OCI-LY7 (cell line): ENCODE measurements at regions not wholly inside any gene's neighbourhood (a gene's known extent, or its start where the extent isn't known, plus 50 kb on each side); places are given as distances from the start of the nearest gene placed in this dataset.

Experiments
- BruUV-seq: library from RNA; stranded (reverse); fragments of 400-500 nt; replicated peaks from 2 replicates; lab custom pipeline; 2021; lab: Mats Ljungman, UMichigan
- CTCF ChIA-PET: fragments of 300-600 bp; sonication (Branson Sonifier 250); formaldehyde crosslinking; loops from one replicate; lab custom pipeline; 2022; ENCODE audit warnings: antibody characterized with exemption; ENCODE audit not compliant: unreplicated experiment; lab: Charles Lee
- POLR2A ChIA-PET: fragments of 300-600 bp; sonication (Branson Sonifier 250); formaldehyde crosslinking; loops from one replicate; lab custom pipeline; 2022; ENCODE audit warnings: antibody characterized with exemption; lab: Charles Lee
- DNase-seq: peaks from one replicate; pipeline ENCODE4 v3.0.0-alpha.2; 2015; ENCODE audit warnings: low spot score
- H2AFZ ChIP-seq: fragments of 200-600 bp; sonication (generic), shearing (Covaris generic); 2 replicates; pipeline ENCODE4 v1.6.1; 2014; ENCODE audit warnings: mild to moderate bottlenecking, antibody characterized with exemption, low read length, moderate library complexity
- H3K27ac ChIP-seq: fragments of 200-600 bp; sonication (generic); 2 replicates; pipeline ENCODE4 v1.5.1; 2014; ENCODE audit warnings: mixed run types, low read depth, mild to moderate bottlenecking, moderate library complexity, low read length, inconsistent platforms; ENCODE audit not compliant: poor library complexity, severe bottlenecking
- H3K36me3 ChIP-seq: fragments of 200-600 bp; sonication (generic); 2 replicates; pipeline ENCODE4 v1.6.1; 2014; ENCODE audit warnings: mild to moderate bottlenecking, antibody characterized with exemption, low read length, moderate library complexity, mixed read lengths; ENCODE audit not compliant: insufficient read depth
- H3K4me1 ChIP-seq: fragments of 200-600 bp; sonication (generic); 2 replicates; pipeline ENCODE4 v1.5.1; 2014; ENCODE audit warnings: mild to moderate bottlenecking, low read length; ENCODE audit not compliant: insufficient read depth, poor library complexity, severe bottlenecking
- H3K4me2 ChIP-seq: fragments of 200-600 bp; sonication (generic); 2 replicates; pipeline ENCODE4 v1.6.1; 2014; ENCODE audit warnings: mild to moderate bottlenecking, low read length
- H3K4me3 ChIP-seq: fragments of 200-600 bp; sonication (generic); 2 replicates; pipeline ENCODE4 v1.5.1; 2014; ENCODE audit warnings: mild to moderate bottlenecking, low read depth, low read length; ENCODE audit not compliant: poor library complexity, severe bottlenecking
- H3K79me2 ChIP-seq: fragments of 200-600 bp; sonication (generic); 2 replicates; pipeline ENCODE4 v1.6.1; 2016; ENCODE audit warnings: low read depth, mild to moderate bottlenecking, low read length, moderate library complexity, mixed read lengths; ENCODE audit not compliant: insufficient read depth
- H3K9me2 ChIP-seq: fragments of 200-600 bp; sonication (generic); 2 replicates; pipeline ENCODE4 v1.6.1; 2016; ENCODE audit warnings: mild to moderate bottlenecking, low read length, mixed read lengths; ENCODE audit not compliant: insufficient read depth
- H3K9me3 ChIP-seq: fragments of 200-600 bp; sonication (generic); 2 replicates; pipeline ENCODE4 v1.6.1; 2014; ENCODE audit warnings: mild to moderate bottlenecking, mixed run types, low read length, mixed read lengths
- H4K20me1 ChIP-seq: fragments of 200-600 bp; sonication (generic); 2 replicates; pipeline ENCODE4 v1.6.1; 2014; ENCODE audit warnings: mild to moderate bottlenecking, antibody characterized with exemption, low read length, moderate library complexity, mixed read lengths; ENCODE audit not compliant: insufficient read depth
- EZH2phosphoT487 ChIP-seq: fragments of 200-600 bp; sonication (generic); IDR thresholded peaks from 2 replicates; pipeline ENCODE4 v1.6.1; 2018; ENCODE audit warnings: low read depth, borderline replicate concordance, mild to moderate bottlenecking, mixed run types, antibody characterized with exemption, low read length, moderate library complexity, mixed read lengths
- intact Hi-C: fragments of 100-400 bp; cut with micrococcal nuclease; formaldehyde crosslinking; loops from one replicate; pipeline ENCODE4 v1.10.0; 2022; ENCODE audit not compliant: unreplicated experiment
- TF ChIP-seq, protein P1 (sequence below): fragments of 200-600 bp; sonication (generic); conservative IDR thresholded peaks from 2 replicates; pipeline ENCODE4 v1.5.1; 2014; ENCODE audit warnings: mild to moderate bottlenecking, antibody characterized with exemption, low read length, moderate library complexity, mixed read lengths

DNA sequence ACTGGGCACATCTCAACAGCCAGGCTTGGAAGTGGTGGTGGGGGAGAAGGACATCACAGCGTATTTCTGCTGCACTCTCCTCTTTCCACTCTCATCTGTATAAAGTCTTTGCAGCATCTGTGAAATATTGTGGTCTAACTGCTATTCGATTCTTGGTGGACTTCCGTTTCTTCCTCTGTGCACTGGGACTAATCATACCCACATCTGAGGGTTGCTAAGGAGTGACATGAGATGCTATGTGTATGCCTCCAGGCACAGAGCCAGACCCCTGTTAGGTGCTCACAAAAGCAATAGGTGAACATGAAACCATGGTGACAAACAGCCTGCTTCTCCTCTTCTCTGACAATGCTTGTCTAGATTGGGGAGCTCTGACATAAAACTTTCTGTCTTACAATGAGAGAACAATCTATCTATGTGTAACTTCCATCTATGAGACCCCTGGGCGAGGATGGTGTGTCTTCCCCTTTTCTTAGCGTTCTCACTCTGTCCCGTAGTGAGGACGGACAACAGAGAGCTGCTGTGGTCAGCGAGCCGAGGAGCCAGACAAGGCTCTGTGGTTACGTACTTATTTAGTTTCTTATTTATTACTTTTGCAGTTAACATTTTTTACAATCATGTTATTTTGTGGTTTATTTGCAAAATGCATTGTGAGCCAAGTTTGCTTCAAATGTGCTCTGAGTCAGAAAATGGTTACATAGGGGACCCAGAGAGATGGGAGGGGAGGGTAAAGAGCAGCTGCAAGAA, 196.7 kb upstream of the TPRG1 start:
- Histone ChIP-seq H3K79me2 (no peaks in the 10 kb centered on the region), H3K4me3 (no peak overlapping the region), H3K4me2 (no peak overlapping the region), H3K9me3 (no peaks in the 10 kb centered on the region), H3K9me2 (no peaks in the 10 kb centered on the region), H4K20me1 (no peaks in the 10 kb centered on the region), H3K4me1 (no peaks in the 10 kb centered on the region), H2AFZ (no peak overlapping the region), H3K36me3 (no peaks in the 10 kb centered on the region), H3K27ac (no peak overlapping the region)
- POLR2A ChIA-PET, result interaction anchor here (0.7 kb wide), 1 partner anchor 161 kb away, joined by 3 read pairs; no protein-coding TSS in a partner anchor
- CTCF ChIA-PET, result interaction anchor here (1.1 kb wide), 1 partner anchor 22 kb away, joined by 3 read pairs; no protein-coding TSS in a partner anchor
- no peak for DNase-seq
- intact Hi-C loops, result no loop called here
- TF ChIP-seq EZH2phosphoT487, result no peak
- TF ChIP-seq, protein P1, sequence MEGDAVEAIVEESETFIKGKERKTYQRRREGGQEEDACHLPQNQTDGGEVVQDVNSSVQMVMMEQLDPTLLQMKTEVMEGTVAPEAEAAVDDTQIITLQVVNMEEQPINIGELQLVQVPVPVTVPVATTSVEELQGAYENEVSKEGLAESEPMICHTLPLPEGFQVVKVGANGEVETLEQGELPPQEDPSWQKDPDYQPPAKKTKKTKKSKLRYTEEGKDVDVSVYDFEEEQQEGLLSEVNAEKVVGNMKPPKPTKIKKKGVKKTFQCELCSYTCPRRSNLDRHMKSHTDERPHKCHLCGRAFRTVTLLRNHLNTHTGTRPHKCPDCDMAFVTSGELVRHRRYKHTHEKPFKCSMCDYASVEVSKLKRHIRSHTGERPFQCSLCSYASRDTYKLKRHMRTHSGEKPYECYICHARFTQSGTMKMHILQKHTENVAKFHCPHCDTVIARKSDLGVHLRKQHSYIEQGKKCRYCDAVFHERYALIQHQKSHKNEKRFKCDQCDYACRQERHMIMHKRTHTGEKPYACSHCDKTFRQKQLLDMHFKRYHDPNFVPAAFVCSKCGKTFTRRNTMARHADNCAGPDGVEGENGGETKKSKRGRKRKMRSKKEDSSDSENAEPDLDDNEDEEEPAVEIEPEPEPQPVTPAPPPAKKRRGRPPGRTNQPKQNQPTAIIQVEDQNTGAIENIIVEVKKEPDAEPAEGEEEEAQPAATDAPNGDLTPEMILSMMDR, result no peak
- BruUV-seq, result no TSS peak

DNA sequence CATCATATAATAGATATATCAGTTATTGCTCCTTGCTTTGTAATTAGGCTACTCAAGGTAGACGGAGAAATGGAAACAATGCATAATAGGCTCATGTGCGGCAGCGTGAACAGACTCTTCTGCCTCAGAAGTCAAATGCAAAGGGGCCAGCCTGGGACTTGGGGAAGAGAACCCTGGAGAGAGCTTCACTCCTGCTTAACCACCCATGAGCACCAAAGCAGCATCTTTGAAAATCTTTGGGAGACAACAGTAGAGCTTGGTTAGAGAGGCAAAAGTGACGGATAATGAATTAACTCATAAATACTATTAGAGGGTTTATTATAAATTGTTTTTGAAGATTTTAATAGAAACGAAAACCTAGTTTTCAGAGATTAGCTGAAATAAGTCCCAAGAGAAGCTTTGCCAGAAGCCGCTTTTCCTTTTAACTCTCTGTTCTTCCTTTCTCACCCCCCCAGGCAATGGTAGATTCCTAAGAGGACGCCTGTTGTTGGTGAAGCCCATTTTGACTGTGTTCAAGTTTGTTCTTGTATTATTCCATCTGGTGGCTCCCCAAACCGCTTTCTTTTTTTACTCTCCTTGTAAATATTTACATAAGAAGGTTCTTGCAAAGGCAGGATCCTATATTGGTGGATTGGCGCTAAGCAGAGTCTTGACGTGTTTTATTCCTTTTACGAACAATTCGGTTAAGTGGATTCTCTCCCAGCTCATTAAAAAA, 196.0 kb upstream of the TPRG1 start:
- no peaks in the 10 kb centered on the region for H3K79me2 ChIP-seq
- no peaks in the 10 kb centered on the region for H3K9me2 ChIP-seq
- ChIA-PET POLR2A (no interaction called here), CTCF (interaction anchor here (1.1 kb wide), 1 partner anchor 22 kb away, joined by 3 read pairs; no protein-coding TSS in a partner anchor)
- H4K20me1 ChIP-seq, result no peaks in the 10 kb centered on the region
- no peak for DNase-seq
- no peak overlapping the region for H3K4me2 ChIP-seq
- no peak overlapping the region for H3K27ac ChIP-seq
- H3K4me1 ChIP-seq, result no peaks in the 10 kb centered on the region
- H2AFZ ChIP-seq, result no peak overlapping the region
- H3K9me3 ChIP-seq, result no peaks in the 10 kb centered on the region
- no peaks in the 10 kb centered on the region for H3K36me3 ChIP-seq
- no peak overlapping the region for H3K4me3 ChIP-seq
- BruUV-seq, result no TSS peak
- TF ChIP-seq, protein P1, result no peak
- TF ChIP-seq EZH2phosphoT487, result no peak
- intact Hi-C loops, result no loop called here

DNA sequence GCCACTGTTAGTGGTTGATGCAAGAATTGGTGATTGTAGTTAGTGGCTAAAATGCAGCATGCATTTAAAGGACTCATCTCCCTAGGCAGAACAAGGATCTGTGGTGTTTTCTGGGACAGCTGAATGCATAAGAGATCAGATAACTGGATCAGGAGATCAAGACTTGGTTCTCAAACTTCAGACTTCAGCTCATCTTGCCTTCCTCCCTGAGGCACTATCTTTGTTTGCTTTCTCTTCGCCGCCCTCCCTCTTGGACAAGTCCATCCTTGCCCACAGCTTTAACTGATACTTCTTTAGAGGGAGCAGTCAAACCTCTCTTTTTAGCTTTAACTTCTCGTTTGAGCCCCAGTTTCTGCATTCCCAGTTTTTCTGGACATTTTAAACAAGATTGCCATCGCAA, 195.4 kb upstream of the TPRG1 start:
- Histone ChIP-seq H3K4me1 (no peaks in the 10 kb centered on the region), H4K20me1 (no peaks in the 10 kb centered on the region), H3K9me3 (no peaks in the 10 kb centered on the region), H3K27ac (no peak overlapping the region), H2AFZ (no peak overlapping the region), H3K4me3 (no peak overlapping the region), H3K4me2 (no peak overlapping the region), H3K79me2 (no peaks in the 10 kb centered on the region), H3K9me2 (no peaks in the 10 kb centered on the region), H3K36me3 (no peaks in the 10 kb centered on the region)
- intact Hi-C loops, result no loop called here
- no peak for DNase-seq
- ChIA-PET CTCF (no interaction called here), POLR2A (no interaction called here)
- TF ChIP-seq, protein P1, result no peak
- no peak for TF ChIP-seq EZH2phosphoT487
- BruUV-seq, result no TSS peak
